ENCODE measurements at regions not wholly inside any gene's neighbourhood (a gene's known extent, or its start where the extent isn't known, plus 50 kb on each side); places are given as distances from the start of the nearest gene placed in this dataset.

DNA sequence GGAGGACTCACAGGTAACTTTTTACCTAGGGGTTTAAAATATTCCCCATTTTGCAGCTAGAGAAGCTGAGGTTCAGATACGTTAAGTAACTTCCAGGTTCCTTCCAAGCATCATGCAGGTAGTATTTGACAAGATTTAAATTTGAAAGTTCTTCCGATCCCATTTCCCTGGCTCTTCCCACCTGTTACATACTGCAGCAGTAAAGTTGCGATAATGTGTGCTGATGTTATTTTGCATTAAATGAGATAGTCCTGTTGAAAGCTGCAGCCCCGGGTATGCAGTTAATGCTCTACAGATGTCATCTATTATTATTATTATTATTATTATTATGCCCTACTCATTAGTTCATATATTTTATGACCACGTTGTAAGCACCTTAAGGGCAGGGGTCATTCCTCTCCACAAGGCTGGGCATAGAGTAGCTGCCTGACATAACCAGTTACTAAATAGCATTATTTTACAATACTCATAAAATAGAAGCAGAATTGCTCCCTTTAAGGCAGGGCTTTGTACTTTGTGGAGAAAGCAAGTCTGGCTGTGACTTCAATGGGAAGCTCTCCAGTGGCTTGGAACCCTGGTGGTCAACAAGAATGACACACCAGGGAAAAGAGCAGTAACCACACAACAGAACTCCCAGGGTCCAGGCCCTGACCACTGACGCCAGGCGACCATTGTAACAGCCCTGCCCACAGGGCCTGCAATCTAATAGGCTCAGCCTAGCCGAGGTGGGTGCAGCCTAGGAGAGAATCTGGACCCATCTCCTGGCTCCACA is 90.8 kb upstream of the CALM2 start:
- Histone ChIP-seq H3K18ac (ENCODE audit: insufficient read length, low read depth, low read length) (no peak overlapping the region), H3K56ac (ENCODE audit: insufficient read length, low read depth, low read length) (no peak overlapping the region), H2AFZ (ENCODE audit: low read length) (no peak overlapping the region), H3K27me3 (ENCODE audit: insufficient read depth, low read length) (no peaks in the 10 kb centered on the region), H4K91ac (ENCODE audit: insufficient read length, low read depth, low read length) (no peak overlapping the region), H2BK20ac (ENCODE audit: low read depth, low read length, poor library complexity, severe bottlenecking) (no peak overlapping the region), H2BK5ac (ENCODE audit: insufficient read length, low read length) (no peak overlapping the region), H3T11ph (ENCODE audit: low read length) (no peak overlapping the region), H2BK12ac (ENCODE audit: insufficient read length, low read depth, low read length) (no peak overlapping the region), H2AK5ac (ENCODE audit: insufficient read length, low read length) (no peak overlapping the region), H2BK120ac (ENCODE audit: low read depth, low read length, poor library complexity, severe bottlenecking) (no peak overlapping the region), H3K23me2 (ENCODE audit: insufficient read length, low read depth, low read length, poor library complexity, severe bottlenecking) (no peaks in the 10 kb centered on the region), H3K9me3 (ENCODE audit: control insufficient read depth, low read depth, low read length) (no peaks in the 10 kb centered on the region), H3K23ac (ENCODE audit: insufficient read length, low read depth, low read length) (no peak overlapping the region), H3K4me1 (ENCODE audit: insufficient read depth, low read length) (peaks cover 6% of the 10 kb centered on the region), H4K5ac (ENCODE audit: insufficient read length, low read depth, low read length) (no peak overlapping the region), H3K9ac (ENCODE audit: extremely low read depth, insufficient read length, low read length) (no peak overlapping the region), H3K79me1 (ENCODE audit: insufficient read depth, low read depth, low read length, poor library complexity, severe bottlenecking) (no peaks in the 10 kb centered on the region), H2BK15ac (ENCODE audit: low read depth, low read length) (no peak overlapping the region), H4K8ac (replicated peaks; ENCODE audit: insufficient read length, low read depth, low read length) (no peak overlapping the region), H4K20me1 (ENCODE audit: control insufficient read depth, insufficient read depth, insufficient read length) (no peaks in the 10 kb centered on the region), H3K79me2 (ENCODE audit: insufficient read depth, low read length) (no peaks in the 10 kb centered on the region), H3K14ac (ENCODE audit: insufficient read depth, low read length) (no peak overlapping the region), H3K4ac (ENCODE audit: low read depth, low read length) (no peak overlapping the region), H3K27ac (ENCODE audit: insufficient read length, low read depth, low read length) (no peak overlapping the region), H3K4me2 (ENCODE audit: insufficient read depth, insufficient read length, low read length) (no peak overlapping the region)
- peak; percentile 51 for DNase-seq
- TF ChIP-seq, protein P1, sequence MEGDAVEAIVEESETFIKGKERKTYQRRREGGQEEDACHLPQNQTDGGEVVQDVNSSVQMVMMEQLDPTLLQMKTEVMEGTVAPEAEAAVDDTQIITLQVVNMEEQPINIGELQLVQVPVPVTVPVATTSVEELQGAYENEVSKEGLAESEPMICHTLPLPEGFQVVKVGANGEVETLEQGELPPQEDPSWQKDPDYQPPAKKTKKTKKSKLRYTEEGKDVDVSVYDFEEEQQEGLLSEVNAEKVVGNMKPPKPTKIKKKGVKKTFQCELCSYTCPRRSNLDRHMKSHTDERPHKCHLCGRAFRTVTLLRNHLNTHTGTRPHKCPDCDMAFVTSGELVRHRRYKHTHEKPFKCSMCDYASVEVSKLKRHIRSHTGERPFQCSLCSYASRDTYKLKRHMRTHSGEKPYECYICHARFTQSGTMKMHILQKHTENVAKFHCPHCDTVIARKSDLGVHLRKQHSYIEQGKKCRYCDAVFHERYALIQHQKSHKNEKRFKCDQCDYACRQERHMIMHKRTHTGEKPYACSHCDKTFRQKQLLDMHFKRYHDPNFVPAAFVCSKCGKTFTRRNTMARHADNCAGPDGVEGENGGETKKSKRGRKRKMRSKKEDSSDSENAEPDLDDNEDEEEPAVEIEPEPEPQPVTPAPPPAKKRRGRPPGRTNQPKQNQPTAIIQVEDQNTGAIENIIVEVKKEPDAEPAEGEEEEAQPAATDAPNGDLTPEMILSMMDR (conservative IDR thresholded peaks at IDR 0.05): peak; percentile 27; the same call in 2 of the 3 replicates
- H3K4me3 Mint-ChIP-seq: no peak overlapping the region
- no peaks in the 10 kb centered on the region for H3K36me3 Mint-ChIP-seq (ENCODE audit: insufficient read depth in 1 of 3, low read depth in 3 of 3)
- no CpG with 5 or more reads among the region's 8 CpGs for WGBS (ENCODE audit: extremely low coverage, insufficient read length, low lambda C conversion rate)
- no peaks in the 10 kb centered on the region for H3K27me3 Mint-ChIP-seq (ENCODE audit: low read depth)
- peaks cover 28 to 35% of the 10 kb centered on the region in 2 experiments for H3K4me1 Mint-ChIP-seq
- H3K9me3 Mint-ChIP-seq: no peaks in the 10 kb centered on the region; a peak in 1 of 5 replicates
- no peak overlapping the region for H3K27ac Mint-ChIP-seq
